GM19023 (cell line): ENCODE measurements at regions not wholly inside any gene's neighbourhood (a gene's known extent, or its start where the extent isn't known, plus 50 kb on each side); places are given as distances from the start of the nearest gene placed in this dataset.
"Not testable (repeated sequence)": the region's sequence is repeated elsewhere in the genome, so short reads cannot be mapped to it uniquely, and the experiment has no call there.

ENCODE experiments used
- ATAC-seq: cut with Tn5 transposase; IDR thresholded peaks from one replicate; pipeline ENCODE4 v1.9.1; 2021; ENCODE audit warnings: mild to moderate bottlenecking, moderate library complexity; ENCODE audit not compliant: unreplicated experiment

DNA sequence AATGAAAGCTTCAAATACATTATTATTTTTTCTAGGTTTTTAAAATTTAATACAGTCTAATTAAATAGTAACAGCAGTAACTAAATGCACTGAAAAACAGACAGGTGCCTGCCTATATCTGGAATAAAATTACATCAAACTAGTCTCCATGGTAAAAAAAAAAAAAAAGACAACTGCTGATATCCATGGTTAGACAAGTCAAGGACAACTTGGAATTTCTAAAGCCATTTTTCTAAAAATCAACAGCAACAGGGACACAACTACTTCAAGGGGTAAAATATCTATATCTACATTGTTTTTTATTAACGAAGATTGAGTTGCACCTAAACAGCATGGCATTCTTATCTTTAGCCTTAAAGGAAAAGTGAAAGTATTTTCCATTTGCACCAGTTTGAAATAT is 74.7 kb upstream of the VPREB1 start:
- ATAC-seq, result no peak

DNA sequence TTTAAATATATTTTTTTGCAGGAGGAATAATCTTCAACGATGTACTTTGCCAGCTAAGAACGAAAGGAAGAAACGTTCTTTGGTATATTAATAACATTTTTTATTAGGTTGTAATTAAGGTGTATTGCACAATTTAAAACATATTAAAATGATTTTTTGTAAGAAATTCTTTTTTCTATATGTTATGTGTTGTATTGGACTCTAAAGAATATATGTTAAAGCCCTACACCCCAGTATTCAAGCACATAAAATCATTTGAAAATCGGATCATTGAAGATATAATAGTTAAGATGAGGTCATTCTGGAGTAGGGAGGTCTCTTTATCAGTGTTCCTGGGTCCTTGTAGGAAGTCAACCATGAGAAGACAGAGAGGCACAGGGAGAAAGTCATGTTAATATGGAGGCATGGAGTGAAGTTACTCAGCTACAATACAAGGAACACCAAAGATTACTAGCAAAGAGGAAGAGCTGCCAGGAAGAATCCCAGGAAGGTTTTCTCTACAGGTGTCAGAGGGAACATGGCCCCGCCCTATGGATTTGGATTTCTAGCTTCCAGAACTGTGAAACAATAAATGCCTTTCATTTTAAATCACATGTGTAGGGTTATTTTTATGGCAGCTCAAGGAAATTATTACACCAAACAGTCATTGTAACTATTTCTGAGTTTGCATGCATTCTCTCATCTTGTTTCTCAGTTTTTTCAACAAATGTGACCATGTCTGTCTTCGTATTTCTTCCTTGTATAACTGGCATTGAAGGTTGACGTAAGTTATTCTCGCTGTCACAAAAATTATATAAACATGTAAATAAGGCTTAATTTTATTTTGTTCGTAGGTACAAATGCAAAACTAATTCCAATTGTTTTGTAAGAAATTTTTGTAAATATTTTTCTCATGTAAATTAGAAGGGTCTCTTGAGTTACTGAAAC is 75.4 kb upstream of the VPREB1 start:
- no peak for ATAC-seq

DNA sequence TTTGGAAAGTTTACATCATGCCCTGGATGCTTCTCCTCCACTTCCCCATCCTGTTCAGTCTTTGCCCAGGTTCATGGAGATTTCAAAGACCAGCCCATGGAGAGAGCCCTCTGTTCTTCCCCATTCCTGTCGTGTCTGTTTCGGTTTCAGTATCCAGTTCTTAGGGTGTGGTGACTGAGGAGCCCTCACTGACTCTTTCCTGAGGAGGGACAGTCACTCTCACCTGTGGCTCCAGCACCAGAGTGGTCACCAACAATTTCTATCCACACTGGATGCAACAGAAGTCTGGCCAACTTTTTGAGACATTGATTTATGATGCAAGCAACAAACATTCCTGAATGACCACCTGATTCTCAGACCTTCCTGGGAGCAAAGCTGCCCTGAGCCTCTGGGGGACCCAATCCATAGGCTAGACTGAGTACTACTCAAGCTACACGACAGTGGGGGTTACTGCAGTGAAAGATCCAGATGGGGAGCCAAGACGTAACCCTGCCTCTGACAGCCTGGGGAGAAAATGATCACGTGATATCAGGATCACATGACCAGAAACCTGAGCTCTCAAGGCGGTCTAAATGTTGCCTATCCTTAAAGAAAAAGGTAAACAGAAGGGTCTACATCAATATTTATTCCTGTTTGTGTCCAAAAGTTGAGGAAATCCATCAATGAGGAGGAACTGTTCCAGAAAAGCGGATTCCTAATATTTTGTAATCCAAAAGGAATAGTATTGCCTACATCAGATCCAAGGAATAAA is 76.2 kb upstream of the VPREB1 start:
- no peak for ATAC-seq

DNA sequence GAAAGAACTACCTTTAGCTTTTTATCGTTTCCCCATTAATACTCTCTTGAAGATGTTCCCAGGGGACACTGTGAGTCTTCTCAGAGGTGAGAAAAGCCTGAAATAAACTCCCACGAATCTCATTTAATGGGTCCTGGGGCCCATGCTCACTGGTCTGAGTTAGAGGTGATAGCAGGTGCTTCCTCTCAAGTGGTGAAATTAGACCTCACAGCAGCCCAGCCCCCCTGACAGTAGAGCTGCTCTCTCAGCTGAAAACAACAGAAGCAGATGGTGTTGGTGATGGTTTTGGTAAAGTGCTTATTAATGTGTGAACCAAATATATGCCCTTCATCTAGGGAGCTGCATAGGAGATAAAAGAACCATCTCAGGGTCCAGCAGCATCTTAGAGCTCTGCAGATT is 76.8 kb upstream of the VPREB1 start:
- ATAC-seq, result peak; percentile 70

DNA sequence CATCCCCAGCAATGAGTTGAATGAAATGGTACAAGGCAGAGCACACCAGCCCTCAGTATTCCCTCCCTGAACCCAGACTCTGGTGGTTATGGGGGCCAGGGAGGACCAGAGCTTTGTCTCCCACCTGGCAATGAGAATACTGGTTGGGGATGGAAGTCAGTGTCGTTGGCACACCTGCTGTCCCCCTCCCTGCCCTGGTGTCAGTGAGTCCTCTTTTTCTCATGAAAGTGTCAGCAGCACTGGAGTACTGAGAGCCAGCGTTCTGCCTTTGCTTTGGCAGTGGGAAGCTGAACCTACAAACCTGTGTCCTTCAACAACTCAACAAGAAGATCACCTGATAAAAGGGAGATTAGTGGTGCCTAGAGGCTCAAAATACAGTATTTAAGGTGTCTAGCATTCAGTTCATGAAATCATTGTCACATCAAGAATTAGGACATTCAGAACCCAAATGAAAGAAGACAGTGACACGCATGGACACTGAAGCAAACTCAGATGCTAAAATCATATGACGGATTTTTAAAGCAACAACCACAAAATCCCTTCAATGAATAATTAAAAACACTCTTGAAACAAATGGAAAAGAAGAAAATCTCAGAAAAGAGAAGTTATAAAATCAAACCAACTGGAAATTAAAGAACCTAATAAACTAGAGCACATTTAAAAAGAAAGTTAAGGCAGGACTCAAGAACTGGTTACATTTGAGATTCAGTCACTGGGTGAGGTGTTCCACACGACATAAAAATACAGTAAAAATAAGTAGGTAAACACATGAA is 77.5 kb upstream of the VPREB1 start:
- ATAC-seq, result no peak

DNA sequence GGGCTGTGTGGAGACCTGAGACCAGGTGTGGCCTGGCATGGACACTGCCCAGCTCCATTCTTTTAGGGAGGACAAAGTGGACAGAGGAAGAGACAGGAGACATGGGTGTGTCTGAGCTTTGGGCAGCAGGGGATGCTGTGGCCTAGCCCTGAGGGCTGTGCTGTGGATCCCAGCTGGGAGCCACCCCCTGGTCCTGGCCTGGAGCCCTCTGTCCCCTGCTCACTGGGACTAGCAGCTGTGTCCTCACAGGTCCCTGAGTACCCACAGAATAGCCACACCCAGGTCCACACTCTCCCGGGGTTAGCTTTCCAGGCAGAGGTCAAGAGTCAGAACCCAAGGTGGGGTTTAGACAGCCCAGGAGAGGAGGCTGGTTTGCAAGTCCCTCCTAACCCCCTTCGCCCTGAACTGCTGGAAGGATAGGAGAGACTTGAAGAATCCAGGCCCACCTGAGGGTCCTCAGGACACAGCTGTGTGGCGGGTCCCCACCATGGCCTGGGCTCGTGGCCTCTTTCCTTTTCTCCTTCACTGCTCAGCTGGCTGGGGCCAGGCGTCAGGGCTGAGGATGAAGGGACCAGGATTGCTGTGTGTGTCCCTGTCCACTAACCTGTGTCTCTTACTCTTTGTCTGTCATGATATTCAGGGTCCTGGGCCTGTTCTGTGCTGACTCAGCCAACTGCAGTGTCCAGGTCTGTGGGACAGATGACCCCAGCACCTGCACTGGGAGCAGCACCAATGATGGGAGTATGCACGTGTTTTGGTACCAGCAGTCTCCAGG is 78.5 kb upstream of the VPREB1 start:
- no peak for ATAC-seq

DNA sequence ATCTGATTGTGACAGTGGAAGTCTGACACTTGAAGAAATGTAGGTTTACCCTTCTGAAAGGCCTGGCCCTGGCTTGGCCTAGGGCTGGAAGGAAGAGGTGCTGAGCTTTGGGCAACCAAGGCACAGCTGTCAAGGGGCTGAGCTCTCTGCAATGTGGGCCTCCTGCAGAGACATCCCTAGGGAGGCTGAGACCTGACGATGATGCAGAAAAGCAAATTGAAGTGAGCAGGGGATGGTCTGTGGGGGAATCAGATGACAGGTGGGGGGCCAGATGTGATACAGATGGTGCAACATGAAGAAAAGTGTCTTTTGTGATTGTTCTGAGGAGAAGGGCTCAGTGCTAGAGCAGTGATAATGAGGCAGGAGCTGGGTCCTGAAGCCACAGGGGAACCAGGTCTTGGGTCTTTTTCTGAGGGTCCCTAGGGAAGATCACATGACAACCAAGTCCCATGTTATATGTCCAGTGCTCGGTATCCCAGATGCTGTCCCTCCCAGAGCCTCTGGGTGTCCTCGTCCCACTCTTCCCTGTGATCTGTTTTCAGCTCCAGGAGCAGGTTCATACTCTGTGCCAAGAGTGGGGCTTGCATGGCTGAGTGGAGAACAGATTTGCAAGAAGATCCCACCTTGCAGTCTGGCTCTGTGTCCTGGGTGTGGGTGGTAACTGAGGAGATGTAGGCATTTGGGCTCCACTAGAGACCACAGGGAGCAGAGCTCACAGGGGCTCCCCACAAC is 79.9 kb upstream of the VPREB1 start:
- ATAC-seq, result no peak

DNA sequence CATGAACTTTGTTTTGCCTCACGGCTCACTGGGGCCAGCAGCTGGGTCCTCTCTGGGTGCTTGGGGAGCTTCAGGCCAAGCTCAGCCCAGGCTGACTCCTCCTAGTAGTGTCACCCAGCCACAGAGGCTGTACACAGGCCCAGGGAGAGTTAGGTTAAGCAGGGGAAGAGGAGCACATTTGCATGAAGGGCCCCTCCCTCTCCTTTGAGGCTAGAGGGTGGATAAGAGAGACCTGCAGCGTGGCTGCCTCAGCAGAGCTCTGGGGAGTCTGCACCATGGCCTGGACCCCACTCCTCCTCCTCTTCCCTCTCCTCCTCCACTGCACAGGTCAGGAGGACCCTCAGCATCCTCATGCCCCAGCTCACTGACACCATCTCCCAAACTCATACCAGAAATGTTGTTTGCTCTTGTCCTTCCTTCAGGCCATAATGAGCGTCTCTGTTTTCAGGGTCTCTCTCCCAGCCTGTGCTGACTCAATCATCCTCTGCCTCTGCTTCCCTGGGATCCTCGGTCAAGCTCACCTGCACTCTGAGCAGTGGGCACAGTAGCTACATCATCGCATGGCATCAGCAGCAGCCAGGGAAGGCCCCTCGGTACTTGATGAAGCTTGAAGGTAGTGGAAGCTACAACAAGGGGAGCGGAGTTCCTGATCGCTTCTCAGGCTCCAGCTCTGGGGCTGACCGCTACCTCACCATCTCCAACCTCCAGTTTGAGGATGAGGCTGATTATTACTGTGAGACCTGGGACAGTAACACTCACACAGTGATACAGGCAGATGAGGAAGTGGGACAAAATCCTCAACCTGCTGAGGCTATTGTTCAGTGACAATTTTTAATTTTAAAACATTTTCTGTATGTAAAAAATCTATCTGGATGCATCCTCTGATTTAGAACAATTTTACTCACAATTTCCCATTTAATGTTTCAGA is 82.4 kb upstream of the VPREB1 start:
- peak; percentile 86 for ATAC-seq

DNA sequence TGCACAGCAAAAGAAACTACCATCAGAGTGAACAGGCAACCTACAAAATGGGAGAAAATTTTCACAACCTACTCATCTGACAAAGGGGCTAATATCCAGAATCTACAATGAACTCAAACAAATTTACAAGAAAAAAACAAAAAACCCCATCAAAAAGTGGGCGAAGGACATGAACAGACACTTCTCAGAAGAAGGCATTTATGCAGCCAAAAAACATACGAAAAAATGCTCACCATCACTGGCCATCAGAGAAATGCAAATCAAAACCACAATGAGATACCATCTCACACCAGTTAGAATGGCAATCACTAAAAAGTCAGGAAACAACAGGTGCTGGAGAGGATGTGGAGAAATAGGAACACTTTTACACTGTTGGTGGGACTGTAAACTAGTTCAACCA is 83.8 kb upstream of the VPREB1 start:
- ATAC-seq, result not testable (repeated sequence)

DNA sequence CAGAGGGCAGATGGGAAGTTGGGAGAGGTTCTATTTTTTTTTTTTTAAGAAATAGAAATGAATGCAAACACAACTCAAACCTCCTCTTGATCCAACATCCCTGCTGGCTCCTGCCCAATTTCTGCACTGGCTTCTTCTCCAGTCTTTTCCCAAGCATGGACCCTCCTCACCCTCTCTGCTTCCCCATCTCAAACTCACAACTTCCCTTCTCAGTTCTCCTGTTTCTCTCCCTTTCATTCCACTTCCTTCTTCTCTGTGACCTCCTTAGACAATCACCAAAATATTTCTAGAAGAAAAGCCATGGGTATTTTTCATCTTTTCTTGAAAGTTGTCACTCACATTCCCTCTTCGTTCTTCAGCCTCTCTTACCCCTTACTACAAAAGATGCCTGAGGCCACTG is 85.2 kb upstream of the VPREB1 start:
- ATAC-seq, result no peak

DNA sequence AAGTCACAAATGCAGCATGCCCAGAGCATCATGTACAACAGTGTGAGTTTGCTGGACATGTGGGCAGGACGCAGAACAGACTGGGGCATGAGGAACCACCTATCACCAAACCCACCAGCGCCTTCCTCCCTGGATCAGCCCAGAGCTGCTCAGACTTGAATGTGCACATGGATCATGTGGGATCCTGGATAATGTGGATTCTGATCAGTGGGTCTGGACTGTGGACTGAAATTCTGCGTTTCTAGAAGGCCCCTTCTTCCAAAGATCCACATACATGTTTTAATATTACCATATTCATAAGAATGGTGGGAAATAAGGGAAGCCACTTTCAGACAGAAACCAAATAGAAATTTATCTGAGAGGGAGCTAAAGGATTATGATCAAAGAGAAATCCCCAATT is 85.6 kb upstream of the VPREB1 start:
- ATAC-seq, result no peak

DNA sequence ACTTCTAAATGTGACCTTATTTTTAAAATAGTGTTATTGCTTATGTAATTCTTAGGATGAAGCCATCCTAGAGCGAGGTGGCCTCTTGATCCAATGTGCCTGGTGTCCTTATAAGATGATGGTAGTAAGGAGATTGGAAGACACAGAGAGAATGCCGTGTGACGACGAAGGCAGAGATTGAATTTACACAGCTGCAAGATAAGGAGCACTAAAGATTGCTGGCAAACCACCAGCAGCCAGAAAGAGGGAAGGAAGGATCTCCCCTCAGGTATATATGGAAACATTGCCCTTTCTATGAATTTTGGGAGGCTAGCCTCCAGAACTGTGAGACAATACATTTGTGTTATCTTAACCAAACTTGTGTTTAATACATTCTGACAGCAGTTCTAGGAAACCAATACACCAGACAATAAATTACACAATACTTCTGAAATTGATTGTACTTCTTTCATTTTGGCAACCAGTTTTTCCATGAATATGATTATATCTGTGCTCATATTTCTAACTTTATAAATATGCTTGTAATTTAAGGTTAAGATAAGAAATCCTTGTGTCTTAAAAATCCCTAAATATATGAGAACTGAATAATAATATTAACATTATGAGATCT is 86.3 kb upstream of the VPREB1 start:
- no peak for ATAC-seq

DNA sequence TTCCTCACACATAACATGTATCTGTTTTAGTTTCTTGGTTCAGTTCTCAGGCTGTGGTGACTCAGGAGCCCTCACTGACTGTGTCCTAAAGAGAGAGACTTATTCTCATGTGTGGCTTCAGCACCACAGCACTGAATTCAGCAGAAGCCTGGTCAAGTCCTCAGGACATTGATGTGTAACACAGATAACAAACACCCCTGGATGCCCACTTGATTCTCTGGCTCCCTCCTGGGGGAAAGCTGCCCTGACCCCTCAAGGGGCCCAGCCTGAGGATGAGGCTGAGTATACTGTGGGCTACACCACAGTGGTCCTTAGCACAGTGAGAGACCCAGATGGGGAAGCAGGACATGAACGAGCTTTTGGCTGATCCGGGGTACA is 87.2 kb upstream of the VPREB1 start:
- peak; percentile 29 for ATAC-seq

DNA sequence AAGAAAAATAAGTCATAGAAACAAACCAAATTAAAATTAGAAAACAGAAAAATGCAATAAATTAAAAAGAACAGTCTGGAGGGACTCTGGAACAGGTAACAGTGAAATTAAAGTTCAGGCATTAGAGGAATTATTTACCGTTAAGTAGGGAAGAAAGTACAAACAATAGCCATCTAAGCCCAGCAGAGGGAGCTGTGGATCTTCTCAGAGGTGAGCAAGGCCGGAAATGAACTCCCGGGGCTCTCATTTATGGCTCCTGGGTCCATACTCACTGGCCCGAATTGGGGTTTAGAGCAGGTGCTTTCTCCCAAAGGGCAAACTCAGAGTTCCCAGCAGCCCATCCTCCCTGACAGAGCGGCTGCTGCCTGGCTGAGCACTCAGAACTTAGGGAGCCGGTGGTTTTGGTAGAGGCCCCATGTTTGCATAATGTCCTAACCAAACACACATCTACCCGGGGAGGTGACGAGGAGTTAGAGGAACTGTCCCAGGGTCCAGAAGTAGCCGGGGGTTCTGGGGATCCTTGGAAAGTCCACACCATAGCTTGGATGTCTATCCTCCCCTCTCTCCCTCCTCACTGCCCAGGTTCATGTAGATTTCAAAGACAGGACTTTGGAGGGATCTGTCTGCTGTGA is 87.8 kb upstream of the VPREB1 start:
- peak; percentile 55 for ATAC-seq

DNA sequence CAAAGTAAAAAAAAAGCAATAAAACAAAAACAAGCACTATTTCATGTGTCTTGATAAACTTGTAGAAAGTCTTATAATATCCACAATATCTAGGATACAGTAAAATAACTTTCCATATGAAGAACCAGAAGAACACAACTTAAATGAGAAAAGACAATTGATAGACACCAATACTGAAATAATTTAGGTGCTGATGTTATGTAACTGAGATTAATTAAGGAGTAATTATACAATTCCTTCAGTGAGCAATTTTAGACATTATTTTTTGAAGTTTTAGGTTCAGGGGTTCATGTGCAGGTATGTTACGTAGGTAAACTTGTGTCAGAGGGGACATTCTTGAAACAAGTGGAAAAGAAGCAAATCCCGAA is 88.3 kb upstream of the VPREB1 start:
- ATAC-seq, result no peak

DNA sequence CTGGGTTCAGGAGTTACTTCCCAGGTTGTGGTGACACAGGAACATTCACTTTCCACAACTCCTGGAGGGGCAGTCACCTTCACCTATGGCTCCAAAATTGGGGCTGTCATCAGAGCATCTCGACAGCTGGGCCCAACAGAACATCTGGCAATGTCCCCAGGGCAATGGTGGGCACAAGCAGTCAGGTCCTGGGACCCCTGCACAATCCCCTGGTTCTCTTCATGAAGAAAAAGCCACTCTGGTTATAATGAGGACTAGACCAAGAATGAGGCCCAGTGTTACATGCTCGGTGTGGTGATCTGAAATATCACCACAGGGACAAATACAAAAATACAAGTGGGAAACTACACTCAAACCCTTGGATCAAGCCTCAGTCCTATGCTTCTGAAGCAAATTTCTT is 89.0 kb upstream of the VPREB1 start:
- ATAC-seq, result no peak

DNA sequence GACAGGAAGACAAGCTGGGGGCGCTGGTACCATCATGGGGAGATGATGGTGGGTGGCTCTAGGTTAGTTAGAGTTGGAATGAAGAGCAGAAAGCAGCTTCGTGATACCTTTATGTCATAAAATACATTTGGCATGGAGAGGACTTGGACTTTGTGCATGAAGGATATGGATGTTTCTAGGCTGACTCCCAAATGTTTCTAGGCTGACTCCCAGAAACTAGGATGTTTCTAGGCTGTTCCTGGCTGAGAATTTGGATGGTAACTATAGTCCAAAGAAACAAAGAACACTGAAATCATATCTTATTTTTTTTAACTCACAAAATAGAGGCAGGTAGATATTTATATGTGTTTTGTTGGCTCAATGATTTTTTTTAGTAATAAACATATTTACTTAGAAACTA is 89.4 kb upstream of the VPREB1 start:
- no peak for ATAC-seq

DNA sequence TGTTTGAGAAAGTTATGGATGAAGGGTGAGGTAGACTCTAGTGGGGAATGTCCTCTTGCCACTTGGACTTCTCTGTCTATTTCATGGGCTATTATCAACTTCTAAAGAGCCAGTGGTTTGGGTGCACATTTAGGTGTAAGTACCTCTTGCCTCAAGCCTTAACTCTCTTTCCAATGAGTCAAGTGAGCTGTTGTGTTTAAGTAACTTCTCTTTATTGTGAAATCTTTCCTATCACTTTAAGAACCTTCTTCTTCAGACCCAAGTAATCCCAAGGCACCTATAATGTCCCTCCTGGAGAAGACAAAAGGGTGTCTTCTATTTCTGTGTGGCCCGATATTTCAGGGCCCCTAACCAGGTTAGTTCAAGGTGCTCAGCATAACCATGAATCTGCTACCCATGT is 90.5 kb upstream of the VPREB1 start:
- ATAC-seq, result no peak
